ENCODE measurements at regions not wholly inside any gene's neighbourhood (a gene's known extent, or its start where the extent isn't known, plus 50 kb on each side); places are given as distances from the start of the nearest gene placed in this dataset.

DNA sequence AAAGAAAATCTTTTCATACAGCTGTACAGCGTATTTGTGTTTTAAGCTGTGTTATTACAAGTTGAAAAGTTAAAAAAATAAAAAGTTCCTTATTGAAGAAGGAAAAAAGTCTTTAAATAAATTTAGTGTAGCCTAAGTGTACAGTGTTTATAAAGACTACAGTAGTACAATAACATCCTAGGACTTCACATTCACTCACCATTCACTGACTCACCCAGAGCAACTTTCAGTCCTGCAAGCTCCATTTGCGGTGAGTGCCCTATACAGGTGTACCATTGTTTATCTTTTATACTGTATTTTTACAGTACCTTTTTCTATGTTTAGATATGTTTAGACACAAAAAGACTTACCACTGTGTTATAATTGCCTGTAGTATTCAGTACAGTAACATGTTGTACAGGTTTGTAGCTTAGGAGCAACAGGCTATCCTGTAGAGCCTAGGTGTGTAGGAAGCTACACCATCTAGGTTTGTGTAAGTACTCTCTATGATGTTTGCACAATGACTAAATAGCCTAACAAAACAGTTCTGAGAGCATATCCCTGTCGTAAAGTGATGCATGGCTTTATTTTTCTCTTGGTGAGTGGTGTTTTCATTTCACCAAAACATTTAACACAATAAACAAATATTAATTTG is 275.2 kb downstream of the DACT1 start:
- no peak for TF ChIP-seq CTCF (IDR thresholded peaks at IDR 0.05)

DNA sequence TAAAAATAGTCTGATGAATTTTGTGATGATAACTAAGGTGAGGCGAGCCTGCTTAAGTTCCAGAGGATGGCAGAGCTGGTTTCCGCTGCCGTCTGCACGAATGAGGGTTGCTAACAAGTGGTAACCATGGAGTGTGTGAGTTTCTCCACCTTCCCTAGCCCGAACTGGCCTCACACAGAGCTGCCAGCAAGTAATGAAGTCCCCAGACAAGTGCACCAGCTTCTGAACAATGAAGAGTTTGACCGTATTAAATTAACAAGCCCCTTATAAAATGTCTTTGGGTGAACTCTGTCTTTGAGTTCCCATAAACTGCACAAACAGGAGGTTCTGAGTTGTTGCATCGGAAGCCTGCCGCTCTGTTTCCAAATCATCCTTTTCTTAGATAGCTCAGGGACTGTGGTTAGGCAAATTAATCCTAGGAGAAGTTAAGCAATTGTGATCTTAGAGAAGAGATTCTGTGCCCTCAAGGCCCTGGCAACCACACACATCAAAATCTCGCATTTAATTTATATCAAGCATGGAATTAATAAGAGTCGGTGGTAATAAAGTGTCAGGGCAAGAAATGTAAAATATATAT is 274.1 kb upstream of the DAAM1 start:
- TF ChIP-seq CTCF (IDR thresholded peaks at IDR 0.05): no peak

- TF ChIP-seq CTCF (IDR thresholded peaks at IDR 0.05): no peak
Observed at GRCh38 chr14:58915646-58916045, 272.8 kb upstream of the DAAM1 start.

- no peak for TF ChIP-seq CTCF (IDR thresholded peaks at IDR 0.05)
Observed at GRCh38 chr14:58918066-58918738, 270.3 kb upstream of the DAAM1 start.

- TF ChIP-seq CTCF (IDR thresholded peaks at IDR 0.05): no peak
Observed at GRCh38 chr14:58919217-58919616, 269.2 kb upstream of the DAAM1 start.

DNA sequence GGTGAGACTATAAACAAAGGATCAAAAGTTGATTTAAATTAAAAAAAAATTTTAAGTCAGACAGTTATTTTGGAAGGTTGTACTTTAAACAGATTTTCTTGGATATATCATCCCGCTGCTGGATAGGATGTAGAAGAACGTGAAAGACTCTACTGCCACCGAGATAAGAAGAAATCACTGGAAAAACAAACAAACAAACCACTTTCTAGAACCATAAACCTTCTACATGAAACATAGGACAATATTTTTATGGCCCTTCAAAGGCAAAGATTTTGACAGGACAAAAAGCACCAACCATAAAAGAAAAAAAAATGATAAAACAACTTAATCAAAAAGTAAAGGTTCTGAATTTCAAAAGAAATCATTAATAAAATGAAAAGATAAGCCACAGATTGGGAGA is 268.2 kb upstream of the DAAM1 start:
- no peak for TF ChIP-seq CTCF (IDR thresholded peaks at IDR 0.05)

DNA sequence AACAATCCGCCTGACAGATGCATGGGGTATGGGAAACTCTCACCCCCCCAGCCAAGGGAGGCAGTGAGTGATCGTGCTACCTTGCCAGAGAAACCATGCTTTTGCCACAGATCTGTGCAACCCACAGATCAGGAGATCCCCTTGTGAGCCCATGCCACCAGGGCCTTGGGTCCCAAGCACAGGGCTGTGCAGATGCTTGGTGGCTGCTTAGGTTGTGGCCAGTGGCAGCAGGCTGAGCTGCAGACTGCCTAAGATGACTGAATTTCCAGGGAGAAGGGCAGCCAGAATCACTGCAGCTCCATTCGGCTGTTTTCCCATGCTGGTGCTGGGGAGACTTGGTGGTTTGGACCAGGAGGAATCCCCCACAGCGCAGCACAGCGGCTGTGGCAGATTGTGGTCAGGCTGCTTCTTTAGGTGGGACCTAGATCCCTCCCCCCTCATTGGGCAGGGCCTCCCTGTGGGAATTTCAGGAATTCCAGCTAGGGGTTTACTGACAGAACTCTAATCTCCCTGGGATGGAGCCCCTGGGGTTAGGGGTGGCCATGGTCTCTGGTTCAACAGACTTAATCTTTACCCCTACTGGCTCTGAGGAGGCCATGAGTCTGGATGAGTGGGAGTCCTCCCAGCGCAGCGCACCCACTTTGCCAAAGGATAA is 264.6 kb upstream of the DAAM1 start:
- TF ChIP-seq CTCF (IDR thresholded peaks at IDR 0.05): no peak

All from LNCAP (cell line).